PC-9 (cell line): ENCODE measurements at regions not wholly inside any gene's neighbourhood (a gene's known extent, or its start where the extent isn't known, plus 50 kb on each side); places are given as distances from the start of the nearest gene placed in this dataset.

Experiments used
- EZH2 ChIP-seq: fragments of 200-600 bp; sonication (generic); IDR thresholded peaks from 2 replicates; pipeline ENCODE4 v1.8.0; 2017; ENCODE audit warnings: antibody characterized with exemption, low read depth
- TF ChIP-seq, protein P1 (sequence below): fragments of 200-600 bp; sonication (generic); conservative IDR thresholded peaks from 2 replicates; pipeline ENCODE4 v1.6.1; 2017; ENCODE audit warnings: mixed run types, antibody characterized with exemption, mild to moderate bottlenecking, moderate library complexity

GRCh38 chr12:90295858-90296257 is 587.2 kb upstream of the ATP2B1 start:
- TF ChIP-seq, protein P1, sequence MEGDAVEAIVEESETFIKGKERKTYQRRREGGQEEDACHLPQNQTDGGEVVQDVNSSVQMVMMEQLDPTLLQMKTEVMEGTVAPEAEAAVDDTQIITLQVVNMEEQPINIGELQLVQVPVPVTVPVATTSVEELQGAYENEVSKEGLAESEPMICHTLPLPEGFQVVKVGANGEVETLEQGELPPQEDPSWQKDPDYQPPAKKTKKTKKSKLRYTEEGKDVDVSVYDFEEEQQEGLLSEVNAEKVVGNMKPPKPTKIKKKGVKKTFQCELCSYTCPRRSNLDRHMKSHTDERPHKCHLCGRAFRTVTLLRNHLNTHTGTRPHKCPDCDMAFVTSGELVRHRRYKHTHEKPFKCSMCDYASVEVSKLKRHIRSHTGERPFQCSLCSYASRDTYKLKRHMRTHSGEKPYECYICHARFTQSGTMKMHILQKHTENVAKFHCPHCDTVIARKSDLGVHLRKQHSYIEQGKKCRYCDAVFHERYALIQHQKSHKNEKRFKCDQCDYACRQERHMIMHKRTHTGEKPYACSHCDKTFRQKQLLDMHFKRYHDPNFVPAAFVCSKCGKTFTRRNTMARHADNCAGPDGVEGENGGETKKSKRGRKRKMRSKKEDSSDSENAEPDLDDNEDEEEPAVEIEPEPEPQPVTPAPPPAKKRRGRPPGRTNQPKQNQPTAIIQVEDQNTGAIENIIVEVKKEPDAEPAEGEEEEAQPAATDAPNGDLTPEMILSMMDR = no peak
- TF ChIP-seq EZH2 = no peak
